ENCODE measurements at regions not wholly inside any gene's neighbourhood (a gene's known extent, or its start where the extent isn't known, plus 50 kb on each side); places are given as distances from the start of the nearest gene placed in this dataset.

DNA sequence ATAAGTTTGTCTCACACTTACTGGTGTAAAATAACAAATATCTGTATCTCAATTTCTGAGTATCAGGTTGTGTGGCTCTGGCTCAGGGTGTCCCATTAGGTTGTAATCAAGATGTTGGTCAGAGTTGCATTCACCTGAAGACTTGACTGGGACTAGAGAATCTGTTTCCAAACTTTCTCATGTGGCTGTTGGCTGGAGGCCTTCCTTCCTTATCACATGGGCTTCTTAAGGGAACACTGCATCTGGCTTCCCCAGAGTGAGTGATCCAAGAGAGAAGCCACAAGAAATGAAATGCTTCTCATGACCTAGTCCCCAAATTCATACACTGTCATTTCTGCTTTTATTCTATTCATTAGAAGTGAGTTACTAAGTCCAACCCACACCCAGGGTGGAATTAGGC is 568.4 kb upstream of the CAMK1G start:
- ChIA-PET CTCF (no interaction called here), POLR2A (no interaction called here)
- Histone ChIP-seq H3K9me3 (ENCODE audit: control insufficient read depth, insufficient read depth, low read depth, low read length) (no peaks in the 10 kb centered on the region), H3K4me3 (ENCODE audit: low read depth, low read length) (no peak overlapping the region), H3K36me3 (ENCODE audit: control insufficient read depth in 2 of 2, insufficient read depth in 1 of 2, low read length in 2 of 2) (no peaks in the 10 kb centered on the region), H3K27ac (ENCODE audit: extremely low read depth, low read depth, low read length) (no peak overlapping the region), H3K4me1 (ENCODE audit: control insufficient read depth, insufficient read depth, low read length) (no peaks in the 10 kb centered on the region)
- no peak for TF ChIP-seq ZNF792 (tag by site-specific recombination; IDR thresholded peaks at IDR 0.05)
- no peak for TF ChIP-seq ZBTB48 (tag by site-specific recombination; IDR thresholded peaks at IDR 0.05)
- no peak for TF ChIP-seq SCRT2 (tag by site-specific recombination; IDR thresholded peaks at IDR 0.05)
- TF ChIP-seq ZNF404 (tag by site-specific recombination; IDR thresholded peaks at IDR 0.05), result no peak

GRCh38 chr1:209021622-209022021 is 561.9 kb upstream of the CAMK1G start:
- TF ChIP-seq ZNF16 (tag by site-specific recombination; IDR thresholded peaks at IDR 0.05; ENCODE audit: low read depth) (no peak), ZNF433 (tag by site-specific recombination; IDR thresholded peaks at IDR 0.05; ENCODE audit: low read depth) (no peak), ZNF157 (tag by site-specific recombination; IDR thresholded peaks at IDR 0.05) (no peak), ZSCAN23 (tag by site-specific recombination; IDR thresholded peaks at IDR 0.05) (no peak), BCL11B (tag by site-specific recombination; IDR thresholded peaks at IDR 0.05; ENCODE audit: low read depth) (no peak)
- ChIA-PET POLR2A (no interaction called here), CTCF (interaction anchor here (0.6 kb wide), 1 partner anchor 196 kb away, joined by 3 read pairs; no protein-coding TSS in a partner anchor)
- no peaks in the 10 kb centered on the region for H3K4me1 ChIP-seq (ENCODE audit: control insufficient read depth, insufficient read depth, low read length)
- no peak overlapping the region for H3K4me3 ChIP-seq (ENCODE audit: low read depth, low read length)
- H3K36me3 ChIP-seq (ENCODE audit: control insufficient read depth in 2 of 2, insufficient read depth in 1 of 2, low read length in 2 of 2), result no peaks in the 10 kb centered on the region
- H3K27ac ChIP-seq (ENCODE audit: extremely low read depth, low read depth, low read length), result no peak overlapping the region
- H3K9me3 ChIP-seq (ENCODE audit: control insufficient read depth, insufficient read depth, low read depth, low read length), result no peaks in the 10 kb centered on the region

GRCh38 chr1:209023790-209024189 is 559.7 kb upstream of the CAMK1G start:
- H3K27ac ChIP-seq (ENCODE audit: extremely low read depth, low read depth, low read length), result no peak overlapping the region
- no peak overlapping the region for H3K4me3 ChIP-seq (ENCODE audit: low read depth, low read length)
- no peaks in the 10 kb centered on the region for H3K9me3 ChIP-seq (ENCODE audit: control insufficient read depth, insufficient read depth, low read depth, low read length)
- TF ChIP-seq ZNF473 (tag by site-specific recombination; IDR thresholded peaks at IDR 0.05) (no peak), ZNF600 (tag by site-specific recombination; IDR thresholded peaks at IDR 0.05) (no peak), ZNF10 (tag by site-specific recombination; IDR thresholded peaks at IDR 0.05) (no peak), ZNF654 (tag by site-specific recombination; IDR thresholded peaks at IDR 0.05; ENCODE audit: low read depth) (no peak), GLI2 (tag by site-specific recombination; IDR thresholded peaks at IDR 0.05; ENCODE audit: borderline replicate concordance, low read depth) (no peak), ZNF24 (tag by site-specific recombination; IDR thresholded peaks at IDR 0.05) (no peak)
- TF ChIP-seq, protein P1, sequence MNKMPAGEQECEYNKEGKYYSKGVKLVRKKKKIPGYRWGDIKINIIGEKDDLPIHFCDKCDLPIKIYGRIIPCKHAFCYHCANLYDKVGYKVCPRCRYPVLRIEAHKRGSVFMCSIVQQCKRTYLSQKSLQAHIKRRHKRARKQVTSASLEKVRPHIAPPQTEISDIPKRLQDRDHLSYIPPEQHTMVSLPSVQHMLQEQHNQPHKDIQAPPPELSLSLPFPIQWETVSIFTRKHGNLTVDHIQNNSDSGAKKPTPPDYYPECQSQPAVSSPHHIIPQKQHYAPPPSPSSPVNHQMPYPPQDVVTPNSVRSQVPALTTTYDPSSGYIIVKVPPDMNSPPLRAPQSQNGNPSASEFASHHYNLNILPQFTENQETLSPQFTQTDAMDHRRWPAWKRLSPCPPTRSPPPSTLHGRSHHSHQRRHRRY (tag by site-specific recombination; IDR thresholded peaks at IDR 0.05), result no peak
- ChIA-PET POLR2A (no interaction called here), CTCF (interaction anchor here (0.9 kb wide), 1 partner anchor 156 kb away, joined by 3 read pairs; no protein-coding TSS in a partner anchor)
- no peaks in the 10 kb centered on the region for H3K36me3 ChIP-seq (ENCODE audit: control insufficient read depth in 2 of 2, insufficient read depth in 1 of 2, low read length in 2 of 2)
- H3K4me1 ChIP-seq (ENCODE audit: control insufficient read depth, insufficient read depth, low read length), result no peaks in the 10 kb centered on the region

DNA sequence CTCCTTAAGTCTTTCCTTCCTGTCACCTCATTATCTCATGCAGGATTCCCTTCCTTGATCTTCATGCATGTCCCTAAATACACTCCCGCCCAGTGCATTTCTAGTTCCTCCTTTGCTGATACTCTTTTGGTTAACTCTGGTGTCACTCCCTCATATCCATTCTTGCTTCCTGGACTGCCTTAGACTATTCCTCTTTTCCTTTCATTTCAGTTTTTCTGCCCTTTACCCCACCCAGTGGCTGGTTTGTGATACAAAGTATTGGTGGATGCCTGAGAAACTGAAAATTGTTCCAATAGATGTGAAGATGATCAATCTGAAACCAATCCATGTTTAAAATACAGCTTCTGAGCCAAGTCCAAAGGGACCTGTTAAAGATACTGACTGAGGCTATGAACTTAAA is 553.8 kb upstream of the CAMK1G start:
- ChIA-PET POLR2A (no interaction called here), CTCF (interaction anchor here (0.5 to 0.7 kb wide), 3 partner anchors 19 to 200 kb away, joined by 3 read pairs; no protein-coding TSS in a partner anchor)
- no peak overlapping the region for H3K27ac ChIP-seq (ENCODE audit: extremely low read depth, low read depth, low read length)
- no peak overlapping the region for H3K4me3 ChIP-seq (ENCODE audit: low read depth, low read length)
- no peaks in the 10 kb centered on the region for H3K36me3 ChIP-seq (ENCODE audit: control insufficient read depth in 2 of 2, insufficient read depth in 1 of 2, low read length in 2 of 2)
- no peaks in the 10 kb centered on the region for H3K4me1 ChIP-seq (ENCODE audit: control insufficient read depth, insufficient read depth, low read length)
- H3K9me3 ChIP-seq (ENCODE audit: control insufficient read depth, insufficient read depth, low read depth, low read length), result no peaks in the 10 kb centered on the region
- TF ChIP-seq, protein P2, sequence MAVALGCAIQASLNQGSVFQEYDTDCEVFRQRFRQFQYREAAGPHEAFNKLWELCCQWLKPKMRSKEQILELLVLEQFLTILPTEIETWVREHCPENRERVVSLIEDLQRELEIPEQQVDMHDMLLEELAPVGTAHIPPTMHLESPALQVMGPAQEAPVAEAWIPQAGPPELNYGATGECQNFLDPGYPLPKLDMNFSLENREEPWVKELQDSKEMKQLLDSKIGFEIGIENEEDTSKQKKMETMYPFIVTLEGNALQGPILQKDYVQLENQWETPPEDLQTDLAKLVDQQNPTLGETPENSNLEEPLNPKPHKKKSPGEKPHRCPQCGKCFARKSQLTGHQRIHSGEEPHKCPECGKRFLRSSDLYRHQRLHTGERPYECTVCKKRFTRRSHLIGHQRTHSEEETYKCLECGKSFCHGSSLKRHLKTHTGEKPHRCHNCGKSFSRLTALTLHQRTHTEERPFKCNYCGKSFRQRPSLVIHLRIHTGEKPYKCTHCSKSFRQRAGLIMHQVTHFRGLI (tag by site-specific recombination; IDR thresholded peaks at IDR 0.05), result no peak
- no peak for TF ChIP-seq ZFP69B (tag by site-specific recombination; IDR thresholded peaks at IDR 0.05)
- TF ChIP-seq, protein P3, sequence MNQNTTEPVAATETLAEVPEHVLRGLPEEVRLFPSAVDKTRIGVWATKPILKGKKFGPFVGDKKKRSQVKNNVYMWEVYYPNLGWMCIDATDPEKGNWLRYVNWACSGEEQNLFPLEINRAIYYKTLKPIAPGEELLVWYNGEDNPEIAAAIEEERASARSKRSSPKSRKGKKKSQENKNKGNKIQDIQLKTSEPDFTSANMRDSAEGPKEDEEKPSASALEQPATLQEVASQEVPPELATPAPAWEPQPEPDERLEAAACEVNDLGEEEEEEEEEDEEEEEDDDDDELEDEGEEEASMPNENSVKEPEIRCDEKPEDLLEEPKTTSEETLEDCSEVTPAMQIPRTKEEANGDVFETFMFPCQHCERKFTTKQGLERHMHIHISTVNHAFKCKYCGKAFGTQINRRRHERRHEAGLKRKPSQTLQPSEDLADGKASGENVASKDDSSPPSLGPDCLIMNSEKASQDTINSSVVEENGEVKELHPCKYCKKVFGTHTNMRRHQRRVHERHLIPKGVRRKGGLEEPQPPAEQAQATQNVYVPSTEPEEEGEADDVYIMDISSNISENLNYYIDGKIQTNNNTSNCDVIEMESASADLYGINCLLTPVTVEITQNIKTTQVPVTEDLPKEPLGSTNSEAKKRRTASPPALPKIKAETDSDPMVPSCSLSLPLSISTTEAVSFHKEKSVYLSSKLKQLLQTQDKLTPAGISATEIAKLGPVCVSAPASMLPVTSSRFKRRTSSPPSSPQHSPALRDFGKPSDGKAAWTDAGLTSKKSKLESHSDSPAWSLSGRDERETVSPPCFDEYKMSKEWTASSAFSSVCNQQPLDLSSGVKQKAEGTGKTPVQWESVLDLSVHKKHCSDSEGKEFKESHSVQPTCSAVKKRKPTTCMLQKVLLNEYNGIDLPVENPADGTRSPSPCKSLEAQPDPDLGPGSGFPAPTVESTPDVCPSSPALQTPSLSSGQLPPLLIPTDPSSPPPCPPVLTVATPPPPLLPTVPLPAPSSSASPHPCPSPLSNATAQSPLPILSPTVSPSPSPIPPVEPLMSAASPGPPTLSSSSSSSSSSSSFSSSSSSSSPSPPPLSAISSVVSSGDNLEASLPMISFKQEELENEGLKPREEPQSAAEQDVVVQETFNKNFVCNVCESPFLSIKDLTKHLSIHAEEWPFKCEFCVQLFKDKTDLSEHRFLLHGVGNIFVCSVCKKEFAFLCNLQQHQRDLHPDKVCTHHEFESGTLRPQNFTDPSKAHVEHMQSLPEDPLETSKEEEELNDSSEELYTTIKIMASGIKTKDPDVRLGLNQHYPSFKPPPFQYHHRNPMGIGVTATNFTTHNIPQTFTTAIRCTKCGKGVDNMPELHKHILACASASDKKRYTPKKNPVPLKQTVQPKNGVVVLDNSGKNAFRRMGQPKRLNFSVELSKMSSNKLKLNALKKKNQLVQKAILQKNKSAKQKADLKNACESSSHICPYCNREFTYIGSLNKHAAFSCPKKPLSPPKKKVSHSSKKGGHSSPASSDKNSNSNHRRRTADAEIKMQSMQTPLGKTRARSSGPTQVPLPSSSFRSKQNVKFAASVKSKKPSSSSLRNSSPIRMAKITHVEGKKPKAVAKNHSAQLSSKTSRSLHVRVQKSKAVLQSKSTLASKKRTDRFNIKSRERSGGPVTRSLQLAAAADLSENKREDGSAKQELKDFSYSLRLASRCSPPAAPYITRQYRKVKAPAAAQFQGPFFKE (tag by site-specific recombination; IDR thresholded peaks at IDR 0.05; ENCODE audit: borderline replicate concordance), result no peak
- no peak for TF ChIP-seq ZNF324 (tag by site-specific recombination; IDR thresholded peaks at IDR 0.05)
- TF ChIP-seq ZBTB17 (tag by site-specific recombination; IDR thresholded peaks at IDR 0.05), result no peak
- TF ChIP-seq ZNF214 (tag by site-specific recombination; IDR thresholded peaks at IDR 0.05; ENCODE audit: borderline replicate concordance), result no peak
